CD4-positive, alpha-beta T cell treated with Interleukin-10 for 1 hour (primary cell): ENCODE measurements at regions not wholly inside any gene's neighbourhood (a gene's known extent, or its start where the extent isn't known, plus 50 kb on each side); places are given as distances from the start of the nearest gene placed in this dataset.
A peak's percentile ranks its signal among the peaks of the same experiment; 100 is the strongest.

ENCODE experiments used
- DNase-seq: peaks from one replicate; pipeline ENCODE4 v3.0.0-alpha.2; 2020

GRCh38 chr2:165033402-165033801, 78.1 kb upstream of the SLC38A11 start:
- DNase-seq, result no peak

GRCh38 chr2:165032559-165032958, 77.2 kb upstream of the SLC38A11 start:
- no peak for DNase-seq

- DNase-seq, result no peak
Measured at GRCh38 chr2:165024199-165024598, 68.9 kb upstream of the SLC38A11 start.

GRCh38 chr2:165022781-165023180, 67.5 kb upstream of the SLC38A11 start:
- DNase-seq, result no peak

- DNase-seq, result no peak
Measured at GRCh38 chr2:165017966-165018596, 62.8 kb upstream of the SLC38A11 start.

- DNase-seq, result peak; percentile 3
Measured at GRCh38 chr2:165016772-165017411, 61.6 kb upstream of the SLC38A11 start.

- peak; percentile 41 for DNase-seq
Measured at GRCh38 chr2:165015052-165015642, 59.8 kb upstream of the SLC38A11 start.

GRCh38 chr2:165013944-165014619, 58.8 kb upstream of the SLC38A11 start:
- no peak for DNase-seq

GRCh38 chr2:165011199-165011598, 55.9 kb upstream of the SLC38A11 start:
- DNase-seq, result no peak

- DNase-seq, result no peak
Measured at GRCh38 chr2:165010556-165010955, 55.2 kb upstream of the SLC38A11 start.

GRCh38 chr2:165009466-165009865, 54.1 kb upstream of the SLC38A11 start:
- DNase-seq, result no peak

GRCh38 chr2:165008730-165009315, 53.5 kb upstream of the SLC38A11 start:
- DNase-seq, result no peak

GRCh38 chr2:165007161-165007744, 51.9 kb upstream of the SLC38A11 start:
- no peak for DNase-seq
